GM10248 (cell line): ENCODE measurements at regions not wholly inside any gene's neighbourhood (a gene's known extent, or its start where the extent isn't known, plus 50 kb on each side); places are given as distances from the start of the nearest gene placed in this dataset.

Experiments used
- CTCF ChIA-PET: fragments of 300-600 bp; sonication (Branson Sonifier 250); formaldehyde crosslinking; extraction: SDS; loops from one replicate; lab custom pipeline; 2021; ENCODE audit warnings: antibody characterized with exemption; lab: Yijun Ruan, JAX
- POLR2A ChIA-PET: fragments of 350-650 bp; sonication (Branson Sonifier 250); formaldehyde crosslinking; extraction: SDS; loops from one replicate; lab custom pipeline; 2020; ENCODE audit warnings: antibody characterized with exemption; lab: Yijun Ruan, JAX
- DNase-seq: peaks from one replicate; pipeline ENCODE4 v3.0.0; 2012; ENCODE audit errors: extremely low spot score
- TF ChIP-seq, protein P1 (sequence below): IDR thresholded peaks from 2 replicates; pipeline ENCODE4 v1.5.1; 2012; ENCODE audit warnings: mild to moderate bottlenecking, low read depth; ENCODE audit errors: extremely low read depth, missing control alignments, control extremely low read depth

DNA sequence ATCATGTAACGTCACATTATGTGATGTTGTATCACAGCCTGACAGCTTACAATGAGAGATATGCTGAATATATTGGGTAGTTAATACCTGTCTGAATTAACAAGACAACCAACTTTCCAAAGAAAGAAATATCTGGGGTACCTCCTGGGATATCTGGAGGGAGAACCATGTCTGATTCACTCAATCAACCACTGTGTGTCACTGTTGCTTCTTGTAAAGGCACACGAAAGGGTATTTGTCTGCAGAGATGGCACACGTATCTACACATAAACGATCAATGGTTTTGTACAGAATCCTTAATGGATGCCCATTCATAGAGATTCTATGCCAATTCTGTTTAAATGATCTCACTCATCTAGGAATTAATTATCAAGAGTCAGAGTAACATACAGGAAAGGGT is 252.1 kb upstream of the TMCO5A start:
- TF ChIP-seq, protein P1, sequence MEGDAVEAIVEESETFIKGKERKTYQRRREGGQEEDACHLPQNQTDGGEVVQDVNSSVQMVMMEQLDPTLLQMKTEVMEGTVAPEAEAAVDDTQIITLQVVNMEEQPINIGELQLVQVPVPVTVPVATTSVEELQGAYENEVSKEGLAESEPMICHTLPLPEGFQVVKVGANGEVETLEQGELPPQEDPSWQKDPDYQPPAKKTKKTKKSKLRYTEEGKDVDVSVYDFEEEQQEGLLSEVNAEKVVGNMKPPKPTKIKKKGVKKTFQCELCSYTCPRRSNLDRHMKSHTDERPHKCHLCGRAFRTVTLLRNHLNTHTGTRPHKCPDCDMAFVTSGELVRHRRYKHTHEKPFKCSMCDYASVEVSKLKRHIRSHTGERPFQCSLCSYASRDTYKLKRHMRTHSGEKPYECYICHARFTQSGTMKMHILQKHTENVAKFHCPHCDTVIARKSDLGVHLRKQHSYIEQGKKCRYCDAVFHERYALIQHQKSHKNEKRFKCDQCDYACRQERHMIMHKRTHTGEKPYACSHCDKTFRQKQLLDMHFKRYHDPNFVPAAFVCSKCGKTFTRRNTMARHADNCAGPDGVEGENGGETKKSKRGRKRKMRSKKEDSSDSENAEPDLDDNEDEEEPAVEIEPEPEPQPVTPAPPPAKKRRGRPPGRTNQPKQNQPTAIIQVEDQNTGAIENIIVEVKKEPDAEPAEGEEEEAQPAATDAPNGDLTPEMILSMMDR: no peak
- no peak for DNase-seq
- ChIA-PET CTCF (no interaction called here), POLR2A (no interaction called here)

GRCh38 chr15:37691911-37692310 is 242.5 kb upstream of the TMCO5A start:
- ChIA-PET POLR2A (no interaction called here), CTCF (no interaction called here)
- TF ChIP-seq, protein P1: no peak
- DNase-seq: no peak

DNA sequence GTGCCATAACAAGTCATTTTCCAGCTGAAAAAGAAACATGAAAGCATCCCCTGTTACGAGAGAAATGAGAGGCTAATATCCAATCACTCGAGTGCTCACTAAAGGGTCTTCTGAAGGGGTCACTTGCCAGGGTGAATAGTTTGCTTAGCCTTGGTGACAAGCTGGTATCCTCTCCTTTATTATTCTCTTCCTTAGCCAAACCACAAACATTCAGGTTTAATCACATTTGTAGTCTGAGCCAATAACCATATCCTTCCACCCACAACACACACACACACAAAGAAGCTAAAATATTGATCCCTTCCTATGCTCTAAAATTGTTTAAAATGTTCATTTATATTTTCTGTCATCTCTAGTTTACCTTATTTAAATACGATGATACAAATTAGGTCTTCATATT is 240.5 kb upstream of the TMCO5A start:
- ChIA-PET POLR2A (no interaction called here), CTCF (interaction anchor here (0.8 kb wide), 1 partner anchor 33 kb away, joined by 3 read pairs; no protein-coding TSS in a partner anchor)
- TF ChIP-seq, protein P1: no peak

DNA sequence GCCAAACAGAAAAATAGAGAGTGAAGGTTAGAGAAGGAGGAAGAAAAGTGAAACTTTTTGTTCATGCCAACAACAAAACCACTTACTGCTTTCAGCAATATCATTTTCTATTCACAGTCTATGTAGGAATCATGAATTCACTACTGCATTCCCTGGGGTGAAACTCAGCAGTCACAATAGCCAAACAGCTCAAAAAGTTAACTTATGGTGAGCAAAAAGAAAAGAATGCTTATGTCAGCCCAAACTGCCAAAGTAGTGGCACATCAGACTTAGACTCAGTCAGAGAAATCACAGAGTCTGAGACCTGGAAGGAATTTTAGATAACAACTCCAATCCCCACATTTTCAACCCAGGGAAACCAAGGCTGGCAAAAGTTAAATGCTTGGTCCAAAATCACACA is 238.7 kb upstream of the TMCO5A start:
- POLR2A ChIA-PET: no interaction called here
- DNase-seq: no peak
- TF ChIP-seq, protein P1: no peak
- CTCF ChIA-PET: no interaction called here

More for the DNA sequence above, 240.5 kb upstream of the TMCO5A start:
- DNase-seq: no peak

- no peak for DNase-seq
- CTCF ChIA-PET: interaction anchor here (3.0 kb wide), 1 partner anchor 12 kb away, joined by 8 read pairs; no protein-coding TSS in a partner anchor
- TF ChIP-seq, protein P1: no peak
- POLR2A ChIA-PET: no interaction called here
These were observed 235.8 kb upstream of the TMCO5A start for GRCh38 chr15:37698679-37699078.

GRCh38 chr15:37701230-37701629 is 233.2 kb upstream of the TMCO5A start:
- CTCF ChIA-PET: interaction anchor here (1.2 kb wide), 1 partner anchor 16 kb away, joined by 3 read pairs; no protein-coding TSS in a partner anchor
- DNase-seq: no peak
- TF ChIP-seq, protein P1: no peak
- POLR2A ChIA-PET: no interaction called here

DNA sequence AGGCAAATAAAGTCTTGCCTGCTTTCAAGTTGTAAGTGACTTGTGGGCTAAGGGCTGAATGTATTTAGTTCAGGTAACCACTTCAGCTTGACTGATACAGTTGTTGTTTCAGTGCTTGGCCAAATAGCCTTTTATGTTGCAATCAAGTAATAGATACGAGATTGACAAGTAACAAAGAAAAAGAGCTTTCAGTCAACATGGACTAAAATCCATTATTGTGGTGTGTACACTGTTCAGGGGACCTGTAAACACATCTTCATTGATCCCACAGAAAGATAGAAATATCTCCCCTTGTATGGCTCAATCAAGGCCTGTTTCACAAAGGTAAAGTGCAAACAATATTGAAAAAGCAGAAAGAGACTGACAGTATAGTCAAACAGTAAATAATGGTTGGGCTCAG is 224.8 kb upstream of the TMCO5A start:
- POLR2A ChIA-PET: no interaction called here
- TF ChIP-seq, protein P1: no peak
- CTCF ChIA-PET: interaction anchor here (2.1 to 2.2 kb wide), 2 partner anchors 10 to 11 kb away, joined by 5 to 8 read pairs; no protein-coding TSS in a partner anchor
- DNase-seq: no peak
